GM23338 (cell line): ENCODE measurements at regions not wholly inside any gene's neighbourhood (a gene's known extent, or its start where the extent isn't known, plus 50 kb on each side); places are given as distances from the start of the nearest gene placed in this dataset.

Experiments
- CREB1 ChIP-seq: fragments of 250-450 bp; sonication (Bioruptor Pico); IDR thresholded peaks from 2 replicates; pipeline ENCODE4 v1.5.0; 2020; ENCODE audit warnings: low read depth, mild to moderate bottlenecking, moderate library complexity
- CTCF ChIP-seq, 2 experiments: fragments of 200-600 bp in 1 of 2; sonication (generic) in 1 of 2; conservative IDR thresholded peaks; 2 replicates each; pipeline versions ENCODE4 v1.5.1 to v1.6.1; 2016 to 2017; ENCODE audit warnings: antibody characterized with exemption in 2 of 2, low read depth in 2 of 2, mild to moderate bottlenecking in 2 of 2, moderate library complexity in 1 of 2
- ETS1 ChIP-seq: IDR thresholded peaks from 2 replicates; pipeline ENCODE4 v1.6.1; 2016; ENCODE audit warnings: antibody characterized with exemption
- EZH2 ChIP-seq: fragments of 200-600 bp; sonication (generic); IDR thresholded peaks from one replicate; pipeline ENCODE4 v1.8.0; 2017; ENCODE audit warnings: antibody characterized with exemption, mild to moderate bottlenecking, low read depth; ENCODE audit not compliant: unreplicated experiment
- EZH2phosphoT487 ChIP-seq: fragments of 200-600 bp; sonication (generic); IDR thresholded peaks from one replicate; pipeline ENCODE4 v1.8.1; 2018; ENCODE audit warnings: antibody characterized with exemption; ENCODE audit not compliant: unreplicated experiment
- POLR2AphosphoS5 ChIP-seq: IDR thresholded peaks from 2 replicates; pipeline ENCODE4 v1.6.1; 2016; ENCODE audit warnings: antibody characterized with exemption, low read depth
- REST ChIP-seq: IDR thresholded peaks from one replicate; pipeline ENCODE4 v1.6.1; 2018; ENCODE audit warnings: antibody characterized with exemption; ENCODE audit not compliant: unreplicated experiment
- STAT1 ChIP-seq: IDR thresholded peaks from one replicate; pipeline ENCODE4 v1.6.1; 2016; ENCODE audit warnings: antibody characterized with exemption; ENCODE audit not compliant: unreplicated experiment
- ZNF331 ChIP-seq: fragments of 250-450 bp; sonication (Bioruptor Pico); IDR thresholded peaks from 2 replicates; pipeline ENCODE4 v1.5.0; 2020; ENCODE audit warnings: low read depth, mild to moderate bottlenecking, moderate library complexity

GRCh38 chr2:525611-526010 is 151.6 kb downstream of the TMEM18 start:
- TF ChIP-seq EZH2 (no peak), CTCF (conservative IDR thresholded peaks at IDR 0.05; ENCODE audit: low read depth in 2 of 2) (no peak), ETS1 (no peak), REST (no peak), CREB1 (no peak), POLR2AphosphoS5 (no peak), EZH2phosphoT487 (no peak), ZNF331 (CRISPR knock-in tag) (no peak), STAT1 (no peak)
